Effector memory CD8-positive, alpha-beta T cell (primary cell): ENCODE measurements at regions not wholly inside any gene's neighbourhood (a gene's known extent, or its start where the extent isn't known, plus 50 kb on each side); places are given as distances from the start of the nearest gene placed in this dataset.

ENCODE experiments used
- ATAC-seq: fragments of 150-1000 bp; cut with Tn5 transposase; replicated peaks from 2 replicates; pipeline ENCODE4 v1.10.0; 2021; ENCODE audit warnings: mild to moderate bottlenecking, moderate library complexity
- DNase-seq, 3 experiments: peaks; one replicate each; pipeline ENCODE4 v3.0.0; 2021
- H3K27ac Mint-ChIP-seq, 2 donors: one replicate each; pipeline ENCODE4 v1.8.0; 2022; ENCODE audit warnings: mild to moderate bottlenecking in 2 of 2, mixed read lengths in 2 of 2, moderate library complexity in 2 of 2
- H3K27me3 Mint-ChIP-seq, 2 donors: one replicate each; pipeline ENCODE4 v1.8.0; 2022; ENCODE audit warnings: mixed read lengths in 2 of 2
- H3K36me3 Mint-ChIP-seq: one replicate; pipeline ENCODE4 v1.8.0; 2022; ENCODE audit warnings: mild to moderate bottlenecking, moderate library complexity, mixed read lengths; ENCODE audit not compliant: insufficient read depth
- H3K4me1 Mint-ChIP-seq, 2 donors: one replicate each; pipeline ENCODE4 v1.8.0; 2022; ENCODE audit warnings: low read depth in 2 of 2, mixed read lengths in 2 of 2
- H3K4me3 Mint-ChIP-seq, 2 donors: one replicate each; pipeline ENCODE4 v1.8.0; 2022; ENCODE audit warnings: mild to moderate bottlenecking in 2 of 2, mixed read lengths in 2 of 2, moderate library complexity in 2 of 2
- H3K9me3 Mint-ChIP-seq, 2 donors: one replicate each; pipeline ENCODE4 v1.8.0; 2022; ENCODE audit warnings: mixed read lengths in 2 of 2

DNA sequence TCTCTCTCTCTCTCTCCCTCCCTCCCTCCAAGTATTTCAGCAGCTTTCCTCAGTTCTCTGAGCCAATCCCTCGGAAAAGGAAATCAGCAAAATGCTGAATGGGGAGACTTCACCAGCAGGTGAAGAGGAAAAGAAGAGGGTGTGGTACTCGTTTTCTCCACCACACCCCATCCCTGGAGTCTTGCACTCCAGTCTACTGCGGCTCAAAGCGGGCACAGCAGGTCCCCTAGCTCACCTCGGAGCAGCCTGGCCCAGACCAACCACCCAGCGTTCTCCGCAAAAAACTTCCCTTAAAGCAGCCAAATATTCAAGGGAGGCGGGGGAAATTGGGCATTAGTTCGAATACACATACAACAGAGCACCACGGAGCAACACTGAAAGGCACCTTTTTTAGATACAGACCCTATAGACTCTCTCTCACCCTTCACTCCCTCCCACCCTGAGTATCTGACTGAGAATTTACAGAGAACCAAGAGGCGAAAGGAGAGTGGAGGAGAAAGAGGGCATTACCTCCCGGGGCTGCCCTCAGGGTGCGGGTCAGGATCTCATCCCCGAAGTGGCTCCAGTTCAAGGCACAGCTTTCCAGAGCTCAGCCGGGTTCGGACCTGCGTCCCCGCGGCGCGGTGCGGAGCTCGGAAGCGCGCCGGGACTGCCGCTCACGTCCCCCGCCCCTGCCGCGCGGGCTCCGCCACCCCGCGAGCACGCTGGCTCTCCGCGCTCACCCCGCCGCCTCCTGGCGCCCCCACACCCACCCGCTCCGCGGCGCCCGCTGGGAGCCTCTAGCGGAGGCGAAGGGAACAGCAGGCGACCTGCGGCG is 1638.5 kb upstream of the C9orf72 start:
- peak overlapping the region in 1 of 2 donors; percentile 45 for H3K4me3 Mint-ChIP-seq
- no peak overlapping the region for H3K27ac Mint-ChIP-seq
- peaks cover 26 to 44% of the 10 kb centered on the region in 2 donors for H3K27me3 Mint-ChIP-seq

GRCh38 chr9:29212397-29213387 is 1639.4 kb upstream of the C9orf72 start:
- H3K9me3 Mint-ChIP-seq = peaks cover 2 to 8% of the 10 kb centered on the region in 2 donors
- H3K4me1 Mint-ChIP-seq = peaks cover 3 to 4% of the 10 kb centered on the region in 2 donors
- H3K36me3 Mint-ChIP-seq = no peaks in the 10 kb centered on the region
- DNase-seq = no peak
- peak overlapping the region in 1 of 2 donors; percentile 70 for H3K27ac Mint-ChIP-seq
- H3K27me3 Mint-ChIP-seq = peaks cover 26 to 44% of the 10 kb centered on the region in 2 donors
- no peak for ATAC-seq
- H3K4me3 Mint-ChIP-seq = peak overlapping the region; percentile 63 to 64

More for the DNA sequence above, 1638.5 kb upstream of the C9orf72 start:
- H3K9me3 Mint-ChIP-seq = peaks cover 2 to 8% of the 10 kb centered on the region in 2 donors
- DNase-seq = peak in 2 of 3 experiments; percentile 2 to 4
- H3K36me3 Mint-ChIP-seq = no peaks in the 10 kb centered on the region
- ATAC-seq = peak; percentile 69
- H3K4me1 Mint-ChIP-seq = peaks cover 3 to 4% of the 10 kb centered on the region in 2 donors

DNA sequence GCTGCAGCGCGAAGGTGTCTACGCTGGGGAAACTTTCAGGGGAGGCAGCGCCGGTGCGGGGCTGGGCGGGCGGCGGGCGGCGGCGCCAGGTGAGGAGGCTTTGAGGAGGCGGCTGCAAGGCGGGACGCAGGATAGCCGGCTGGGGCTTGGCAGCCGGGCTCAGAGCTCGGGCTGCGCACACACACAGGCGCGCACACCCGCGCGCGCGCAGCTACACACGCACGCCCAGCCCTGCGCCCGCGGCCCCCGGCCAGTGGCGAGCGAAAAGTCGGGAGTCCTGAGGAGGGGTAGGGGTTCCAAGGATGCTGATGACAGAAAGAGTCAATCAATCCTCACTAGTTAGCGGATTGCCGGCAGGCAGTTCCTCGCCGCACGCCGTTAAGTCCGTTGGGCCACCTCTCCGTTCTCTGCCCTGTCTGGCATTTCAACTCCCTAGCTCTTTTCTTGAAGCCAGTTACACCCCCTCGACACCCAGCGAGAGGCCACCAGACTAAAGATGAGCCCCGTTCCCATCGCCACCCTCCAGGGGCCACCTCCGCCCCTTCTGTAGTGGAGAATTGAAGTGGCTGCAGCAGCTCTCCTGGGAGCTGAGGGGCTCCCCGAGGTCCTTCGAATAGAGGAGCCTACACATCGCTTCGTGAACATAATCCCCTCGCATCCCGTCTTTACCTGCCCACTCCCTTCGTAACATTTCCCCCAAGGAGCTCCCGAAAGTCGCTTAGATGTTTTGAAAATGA is 1640.3 kb upstream of the C9orf72 start, which contains the start of gene LINGO2:
TSS of gene LINGO2 (minus strand) at position 185 of the 737 bp plus-strand sequence.
- peaks cover 2 to 8% of the 10 kb centered on the region in 2 donors for H3K9me3 Mint-ChIP-seq
- no peak for ATAC-seq
- H3K4me1 Mint-ChIP-seq = peaks cover 3 to 4% of the 10 kb centered on the region in 2 donors
- H3K27me3 Mint-ChIP-seq = peaks cover 26 to 44% of the 10 kb centered on the region in 2 donors
- H3K27ac Mint-ChIP-seq = peak within 1 kb of the TSS in 1 of 2 donors; percentile 70
- H3K4me3 Mint-ChIP-seq = peak within 1 kb of the TSS; percentile 63 to 64
- no peaks in the 10 kb centered on the region for H3K36me3 Mint-ChIP-seq
- no peak for DNase-seq

- H3K9me3 Mint-ChIP-seq = peaks cover 2 to 8% of the 10 kb centered on the region in 2 donors
- no peaks in the 10 kb centered on the region for H3K36me3 Mint-ChIP-seq
- H3K27ac Mint-ChIP-seq = no peak overlapping the region
- H3K4me1 Mint-ChIP-seq = peaks cover 3 to 4% of the 10 kb centered on the region in 2 donors
- ATAC-seq (no peak), DNase-seq (no peak)
- H3K27me3 Mint-ChIP-seq = peaks cover 26 to 44% of the 10 kb centered on the region in 2 donors
- peak overlapping the region in 1 of 2 donors; percentile 34 for H3K4me3 Mint-ChIP-seq
Measured at GRCh38 chr9:29214154-29214689, 1640.9 kb upstream of the C9orf72 start.

GRCh38 chr9:29214690-29215253 is 1641.5 kb upstream of the C9orf72 start:
- ATAC-seq (no peak), DNase-seq (no peak)
- Mint-ChIP-seq H3K27me3 (peaks cover 26 to 44% of the 10 kb centered on the region in 2 donors), H3K36me3 (no peaks in the 10 kb centered on the region), H3K4me3 (peak overlapping the region in 1 of 2 donors; percentile 34), H3K4me1 (peaks cover 3 to 4% of the 10 kb centered on the region in 2 donors), H3K9me3 (peaks cover 2 to 8% of the 10 kb centered on the region in 2 donors), H3K27ac (no peak overlapping the region)

- DNase-seq = no peak
- H3K4me1 Mint-ChIP-seq = peaks cover 0 to under 1% of the 10 kb centered on the region in 2 donors
- H3K36me3 Mint-ChIP-seq = no peaks in the 10 kb centered on the region
- no peak overlapping the region for H3K4me3 Mint-ChIP-seq
- peaks cover 12 to 26% of the 10 kb centered on the region in 2 donors for H3K27me3 Mint-ChIP-seq
- ATAC-seq = no peak
- H3K9me3 Mint-ChIP-seq = peaks cover 0 to 2% of the 10 kb centered on the region in 2 donors
- no peak overlapping the region for H3K27ac Mint-ChIP-seq
Measured at GRCh38 chr9:29217966-29218365, 1644.7 kb upstream of the C9orf72 start.

DNA sequence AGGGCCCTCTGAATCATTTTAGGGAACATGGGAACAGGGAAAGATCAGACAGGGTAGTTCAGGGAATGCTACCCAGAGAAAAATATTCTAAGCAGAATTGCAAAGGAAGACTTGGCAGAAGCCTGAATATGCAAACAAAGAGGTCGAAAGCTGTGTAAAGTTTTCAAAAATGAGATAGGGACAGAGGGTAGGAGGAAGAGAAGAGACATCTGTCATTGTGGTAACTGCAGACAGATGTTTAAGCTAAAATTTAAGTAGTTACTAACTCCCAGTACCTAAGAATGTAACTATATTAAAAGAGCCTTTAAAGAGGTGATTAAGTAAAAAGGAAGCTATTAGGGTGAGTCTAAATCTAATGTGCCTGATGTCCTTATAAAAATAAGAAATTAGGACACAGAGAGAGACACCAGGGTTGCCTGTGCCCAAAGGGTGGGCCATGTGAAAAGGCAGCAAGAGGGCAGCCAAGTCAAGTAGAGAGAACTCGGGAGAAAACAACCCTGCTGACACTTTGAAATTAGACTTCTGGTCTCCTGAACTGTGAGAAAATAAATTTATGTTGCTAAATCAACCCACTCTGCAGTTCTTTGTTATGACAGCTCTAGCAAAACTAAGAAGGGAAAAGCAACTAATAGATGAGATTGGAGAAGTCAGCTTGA is 1647.4 kb upstream of the C9orf72 start:
- ATAC-seq = no peak
- H3K9me3 Mint-ChIP-seq = peaks cover 0 to 4% of the 10 kb centered on the region in 2 donors

GRCh38 chr9:29228558-29228957 is 1655.3 kb upstream of the C9orf72 start:
- ATAC-seq (no peak), DNase-seq (no peak)
- no peaks in the 10 kb centered on the region for H3K27me3 Mint-ChIP-seq
- H3K9me3 Mint-ChIP-seq = peaks cover 6 to 8% of the 10 kb centered on the region in 2 donors
- H3K36me3 Mint-ChIP-seq = no peaks in the 10 kb centered on the region
- no peaks in the 10 kb centered on the region for H3K4me1 Mint-ChIP-seq
- H3K27ac Mint-ChIP-seq = no peak overlapping the region
- H3K4me3 Mint-ChIP-seq = no peak overlapping the region

More for the DNA sequence above, 1647.4 kb upstream of the C9orf72 start:
- H3K4me1 Mint-ChIP-seq = no peaks in the 10 kb centered on the region
- H3K27ac Mint-ChIP-seq = no peak overlapping the region
- no peak overlapping the region for H3K4me3 Mint-ChIP-seq
- no peak for DNase-seq
- H3K27me3 Mint-ChIP-seq = peaks cover 0 to 4% of the 10 kb centered on the region in 2 donors
- H3K36me3 Mint-ChIP-seq = no peaks in the 10 kb centered on the region

DNA sequence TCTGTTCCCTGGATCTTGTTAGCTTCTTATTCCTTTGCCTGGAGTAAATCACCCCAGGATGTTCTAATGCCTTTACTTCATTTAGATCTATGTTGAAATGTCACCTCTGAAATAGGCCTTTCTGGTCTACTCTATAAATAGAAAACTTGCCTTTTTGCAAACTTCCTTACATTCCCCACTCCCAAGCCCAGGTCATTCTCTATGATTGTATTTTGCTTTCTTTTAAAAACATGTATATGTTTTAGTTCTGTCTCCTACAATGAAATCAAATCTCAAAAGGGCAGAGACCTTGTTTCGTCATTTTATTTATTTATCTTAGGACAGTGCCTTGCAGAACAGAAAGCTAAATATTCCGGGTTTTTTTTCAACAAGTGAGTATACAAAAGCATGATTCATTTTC is 1657.7 kb upstream of the C9orf72 start:
- Mint-ChIP-seq H3K27me3 (no peaks in the 10 kb centered on the region), H3K4me1 (no peaks in the 10 kb centered on the region), H3K4me3 (no peak overlapping the region), H3K27ac (no peak overlapping the region), H3K36me3 (no peaks in the 10 kb centered on the region), H3K9me3 (peaks cover 4 to 8% of the 10 kb centered on the region in 2 donors)
- ATAC-seq = no peak
- no peak for DNase-seq

DNA sequence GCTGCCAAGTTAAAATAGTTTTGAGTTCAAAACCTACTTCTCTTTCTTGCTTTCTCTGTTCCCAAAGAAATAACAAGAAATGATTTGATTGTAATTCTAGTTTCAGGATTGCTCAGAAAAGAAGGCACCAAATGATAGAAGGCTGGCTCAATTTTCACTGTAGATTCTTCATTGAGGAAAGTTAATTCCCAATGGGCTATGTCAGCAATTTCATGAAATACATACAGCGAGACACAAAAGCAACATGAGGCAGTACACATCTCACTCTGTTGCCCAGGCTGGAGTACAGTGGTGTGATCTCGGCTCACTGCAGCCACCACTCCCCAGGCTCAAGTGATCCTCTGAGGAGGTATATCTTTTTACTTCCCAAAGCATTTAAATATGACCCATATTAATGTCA is 1659.9 kb upstream of the C9orf72 start:
- Mint-ChIP-seq H3K36me3 (no peaks in the 10 kb centered on the region), H3K4me1 (no peaks in the 10 kb centered on the region), H3K4me3 (no peak overlapping the region), H3K27ac (no peak overlapping the region), H3K27me3 (no peaks in the 10 kb centered on the region), H3K9me3 (peaks cover 4 to 8% of the 10 kb centered on the region in 2 donors)
- DNase-seq = no peak
- no peak for ATAC-seq

GRCh38 chr9:29241320-29241719 is 1668.0 kb upstream of the C9orf72 start:
- Mint-ChIP-seq H3K4me1 (no peaks in the 10 kb centered on the region), H3K36me3 (no peaks in the 10 kb centered on the region)

DNA sequence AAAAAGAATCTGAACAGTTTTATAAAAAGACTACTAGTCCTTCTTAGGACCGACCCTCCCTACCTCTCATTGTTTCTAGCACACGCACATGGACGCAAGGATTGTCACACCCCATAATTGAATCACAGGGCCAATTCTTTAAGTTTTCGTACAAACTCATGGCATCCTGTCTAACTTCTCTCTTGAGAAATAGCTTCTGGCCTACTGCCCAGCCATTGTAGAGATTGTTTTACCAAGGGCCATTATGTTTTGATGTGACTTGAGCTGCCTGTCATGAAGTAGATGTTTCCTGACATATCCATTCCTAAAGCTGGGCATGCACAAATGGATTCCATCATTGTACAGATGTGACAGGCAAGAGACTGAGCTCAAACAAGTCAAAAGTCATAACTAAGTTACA is 1672.1 kb upstream of the C9orf72 start:
- no peaks in the 10 kb centered on the region for H3K4me1 Mint-ChIP-seq
- H3K4me3 Mint-ChIP-seq = no peak overlapping the region
- peaks cover 0 to 4% of the 10 kb centered on the region in 2 donors for H3K9me3 Mint-ChIP-seq
- H3K27ac Mint-ChIP-seq = no peak overlapping the region
- no peak for DNase-seq
- ATAC-seq = no peak
- H3K36me3 Mint-ChIP-seq = no peaks in the 10 kb centered on the region
- no peaks in the 10 kb centered on the region for H3K27me3 Mint-ChIP-seq

More at GRCh38 chr9:29241320-29241719, 1668.0 kb upstream of the C9orf72 start:
- Mint-ChIP-seq H3K4me3 (no peak overlapping the region), H3K27me3 (no peaks in the 10 kb centered on the region), H3K9me3 (peaks cover 0 to 2% of the 10 kb centered on the region in 2 donors), H3K27ac (no peak overlapping the region)
- ATAC-seq (no peak), DNase-seq (no peak)
